ENCODE measurements at regions not wholly inside any gene's neighbourhood (a gene's known extent, or its start where the extent isn't known, plus 50 kb on each side); places are given as distances from the start of the nearest gene placed in this dataset.

GRCh38 chr2:12796657-12797056 lies 79.9 kb downstream of the TRIB2 start (continued):
- TF ChIP-seq, protein P1, sequence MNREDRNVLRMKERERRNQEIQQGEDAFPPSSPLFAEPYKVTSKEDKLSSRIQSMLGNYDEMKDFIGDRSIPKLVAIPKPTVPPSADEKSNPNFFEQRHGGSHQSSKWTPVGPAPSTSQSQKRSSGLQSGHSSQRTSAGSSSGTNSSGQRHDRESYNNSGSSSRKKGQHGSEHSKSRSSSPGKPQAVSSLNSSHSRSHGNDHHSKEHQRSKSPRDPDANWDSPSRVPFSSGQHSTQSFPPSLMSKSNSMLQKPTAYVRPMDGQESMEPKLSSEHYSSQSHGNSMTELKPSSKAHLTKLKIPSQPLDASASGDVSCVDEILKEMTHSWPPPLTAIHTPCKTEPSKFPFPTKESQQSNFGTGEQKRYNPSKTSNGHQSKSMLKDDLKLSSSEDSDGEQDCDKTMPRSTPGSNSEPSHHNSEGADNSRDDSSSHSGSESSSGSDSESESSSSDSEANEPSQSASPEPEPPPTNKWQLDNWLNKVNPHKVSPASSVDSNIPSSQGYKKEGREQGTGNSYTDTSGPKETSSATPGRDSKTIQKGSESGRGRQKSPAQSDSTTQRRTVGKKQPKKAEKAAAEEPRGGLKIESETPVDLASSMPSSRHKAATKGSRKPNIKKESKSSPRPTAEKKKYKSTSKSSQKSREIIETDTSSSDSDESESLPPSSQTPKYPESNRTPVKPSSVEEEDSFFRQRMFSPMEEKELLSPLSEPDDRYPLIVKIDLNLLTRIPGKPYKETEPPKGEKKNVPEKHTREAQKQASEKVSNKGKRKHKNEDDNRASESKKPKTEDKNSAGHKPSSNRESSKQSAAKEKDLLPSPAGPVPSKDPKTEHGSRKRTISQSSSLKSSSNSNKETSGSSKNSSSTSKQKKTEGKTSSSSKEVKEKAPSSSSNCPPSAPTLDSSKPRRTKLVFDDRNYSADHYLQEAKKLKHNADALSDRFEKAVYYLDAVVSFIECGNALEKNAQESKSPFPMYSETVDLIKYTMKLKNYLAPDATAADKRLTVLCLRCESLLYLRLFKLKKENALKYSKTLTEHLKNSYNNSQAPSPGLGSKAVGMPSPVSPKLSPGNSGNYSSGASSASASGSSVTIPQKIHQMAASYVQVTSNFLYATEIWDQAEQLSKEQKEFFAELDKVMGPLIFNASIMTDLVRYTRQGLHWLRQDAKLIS (CRISPR knock-in tag; IDR thresholded peaks at IDR 0.05; ENCODE audit: borderline replicate concordance), result no peak
- TF ChIP-seq ERG (CRISPR knock-in tag; IDR thresholded peaks at IDR 0.05), result no peak

GRCh38 chr2:12797815-12798214 lies 81.1 kb downstream of the TRIB2 start:
- CTCF ChIA-PET, result no interaction called here
- H3K27me3 Mint-ChIP-seq (ENCODE audit: low read depth), result peaks cover 2% of the 10 kb centered on the region; the same call in 1 of the 2 replicates
- H3K4me1 Mint-ChIP-seq, result no peaks in the 10 kb centered on the region
- no peak overlapping the region for H3K4me3 Mint-ChIP-seq
- no peak for DNase-seq (ENCODE audit: low spot score)
- peaks cover 20% of the 10 kb centered on the region for H3K9me3 Mint-ChIP-seq
- TF ChIP-seq TEAD4 (CRISPR knock-in tag; IDR thresholded peaks at IDR 0.05) (no peak), CBFB (CRISPR knock-in tag; IDR thresholded peaks at IDR 0.05; ENCODE audit: low read depth) (no peak), RELA (CRISPR knock-in tag; IDR thresholded peaks at IDR 0.05; ENCODE audit: borderline replicate concordance) (no peak), SOX15 (CRISPR knock-in tag; IDR thresholded peaks at IDR 0.05) (no peak), NR2C2 (CRISPR knock-in tag; IDR thresholded peaks at IDR 0.05) (no peak), MXD4 (CRISPR knock-in tag; IDR thresholded peaks at IDR 0.05; ENCODE audit: borderline replicate concordance) (no peak)
- TF ChIP-seq, protein P2, sequence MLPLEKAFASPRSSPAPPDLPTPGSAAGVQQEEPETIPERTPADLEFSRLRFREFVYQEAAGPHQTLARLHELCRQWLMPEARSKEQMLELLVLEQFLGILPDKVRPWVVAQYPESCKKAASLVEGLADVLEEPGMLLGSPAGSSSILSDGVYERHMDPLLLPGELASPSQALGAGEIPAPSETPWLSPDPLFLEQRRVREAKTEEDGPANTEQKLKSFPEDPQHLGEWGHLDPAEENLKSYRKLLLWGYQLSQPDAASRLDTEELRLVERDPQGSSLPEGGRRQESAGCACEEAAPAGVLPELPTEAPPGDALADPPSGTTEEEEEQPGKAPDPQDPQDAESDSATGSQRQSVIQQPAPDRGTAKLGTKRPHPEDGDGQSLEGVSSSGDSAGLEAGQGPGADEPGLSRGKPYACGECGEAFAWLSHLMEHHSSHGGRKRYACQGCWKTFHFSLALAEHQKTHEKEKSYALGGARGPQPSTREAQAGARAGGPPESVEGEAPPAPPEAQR (CRISPR knock-in tag; IDR thresholded peaks at IDR 0.05), result no peak
- no peak overlapping the region for H3K27ac Mint-ChIP-seq
- no peak for ATAC-seq
- peaks cover 12% of the 10 kb centered on the region for H3K36me3 Mint-ChIP-seq
- POLR2A ChIA-PET, result no interaction called here

DNA sequence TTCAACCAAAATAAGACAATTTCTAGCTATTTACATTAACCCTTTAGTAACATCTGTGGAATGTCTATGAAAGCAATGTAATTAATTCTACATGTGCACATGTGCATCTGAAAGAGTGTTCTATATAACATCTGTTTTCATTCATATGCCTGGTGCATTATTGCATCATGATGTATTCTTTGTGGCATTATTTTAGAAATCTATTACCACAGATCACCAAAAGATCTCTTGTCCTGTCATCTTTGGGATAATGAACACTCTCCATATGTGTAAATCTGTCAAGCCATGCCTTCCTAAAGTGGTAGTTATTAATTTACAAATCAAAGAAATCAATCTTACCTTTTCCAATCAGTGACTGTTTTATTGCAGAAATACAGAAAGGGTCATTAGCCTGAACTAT lies 86.9 kb downstream of the TRIB2 start:
- H3K27me3 Mint-ChIP-seq (ENCODE audit: low read depth), result peaks cover 2% of the 10 kb centered on the region; the same call in 1 of the 2 replicates
- CTCF ChIA-PET, result no interaction called here
- TF ChIP-seq TP53 (CRISPR knock-in tag; IDR thresholded peaks at IDR 0.05) (no peak), PRDM15 (CRISPR knock-in tag; IDR thresholded peaks at IDR 0.05) (no peak), ETV6 (CRISPR knock-in tag; IDR thresholded peaks at IDR 0.05) (no peak), NFYB (CRISPR knock-in tag; conservative IDR thresholded peaks at IDR 0.05; ENCODE audit: low read depth) (no peak), E2F4 (CRISPR knock-in tag; IDR thresholded peaks at IDR 0.05; ENCODE audit: borderline replicate concordance, low read depth) (no peak), TEAD1 (CRISPR knock-in tag; IDR thresholded peaks at IDR 0.05) (no peak)
- TF ChIP-seq, protein P2 (CRISPR knock-in tag; IDR thresholded peaks at IDR 0.05), result no peak
- TF ChIP-seq, protein P3, sequence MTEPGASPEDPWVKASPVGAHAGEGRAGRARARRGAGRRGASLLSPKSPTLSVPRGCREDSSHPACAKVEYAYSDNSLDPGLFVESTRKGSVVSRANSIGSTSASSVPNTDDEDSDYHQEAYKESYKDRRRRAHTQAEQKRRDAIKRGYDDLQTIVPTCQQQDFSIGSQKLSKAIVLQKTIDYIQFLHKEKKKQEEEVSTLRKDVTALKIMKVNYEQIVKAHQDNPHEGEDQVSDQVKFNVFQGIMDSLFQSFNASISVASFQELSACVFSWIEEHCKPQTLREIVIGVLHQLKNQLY (CRISPR knock-in tag; IDR thresholded peaks at IDR 0.05), result no peak
- TF ChIP-seq, protein P4, sequence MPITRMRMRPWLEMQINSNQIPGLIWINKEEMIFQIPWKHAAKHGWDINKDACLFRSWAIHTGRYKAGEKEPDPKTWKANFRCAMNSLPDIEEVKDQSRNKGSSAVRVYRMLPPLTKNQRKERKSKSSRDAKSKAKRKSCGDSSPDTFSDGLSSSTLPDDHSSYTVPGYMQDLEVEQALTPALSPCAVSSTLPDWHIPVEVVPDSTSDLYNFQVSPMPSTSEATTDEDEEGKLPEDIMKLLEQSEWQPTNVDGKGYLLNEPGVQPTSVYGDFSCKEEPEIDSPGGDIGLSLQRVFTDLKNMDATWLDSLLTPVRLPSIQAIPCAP (CRISPR knock-in tag; IDR thresholded peaks at IDR 0.05), result no peak

More for the DNA sequence above, 86.9 kb downstream of the TRIB2 start:
- peaks cover 20% of the 10 kb centered on the region for H3K9me3 Mint-ChIP-seq
- no peak overlapping the region for H3K27ac Mint-ChIP-seq
- DNase-seq (ENCODE audit: low spot score) (no peak), ATAC-seq (no peak)
- peaks cover 12% of the 10 kb centered on the region for H3K36me3 Mint-ChIP-seq
- peaks cover 11% of the 10 kb centered on the region for H3K4me1 Mint-ChIP-seq
- POLR2A ChIA-PET, result no interaction called here
- no peak overlapping the region for H3K4me3 Mint-ChIP-seq

Data from WTC11 (cell line).